NCI-H345 treated with DMSO at 0.1 percent for 48 hours (cell line): ENCODE measurements at regions not wholly inside any gene's neighbourhood (a gene's known extent, or its start where the extent isn't known, plus 50 kb on each side); places are given as distances from the start of the nearest gene placed in this dataset.
"Not testable (repeated sequence)": the region's sequence is repeated elsewhere in the genome, so short reads cannot be mapped to it uniquely, and the experiment has no call there.

Source experiments
- DNase-seq: peaks from one replicate; lab custom pipeline; 2025; ENCODE audit not compliant: unreplicated experiment; lab: John Stamatoyannopoulos, UW

DNA sequence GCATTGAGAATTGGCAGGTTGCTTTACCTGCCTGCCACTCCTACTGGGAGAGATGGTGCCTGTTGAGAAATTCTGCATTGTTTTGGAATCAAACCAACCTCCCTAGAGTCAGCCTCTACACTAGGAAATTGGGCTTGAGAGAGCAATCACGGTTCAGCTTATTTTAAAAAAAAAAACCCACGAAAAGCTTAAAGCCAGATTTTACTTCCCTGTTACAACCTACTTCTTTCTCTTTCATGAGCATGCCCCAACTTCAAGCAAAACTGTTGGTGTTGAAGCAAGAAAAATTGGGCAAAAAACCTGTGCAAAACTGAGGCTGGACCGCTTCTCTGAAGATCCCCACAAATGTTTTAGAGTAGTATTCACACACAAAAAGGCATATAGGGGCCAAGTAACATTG, 134.6 kb upstream of the ZEB2 start:
- DNase-seq: no peak

- no peak for DNase-seq
Measured at GRCh38 chr2:144650907-144651306, 131.0 kb upstream of the ZEB2 start.

GRCh38 chr2:144648837-144649465, 129.0 kb upstream of the ZEB2 start:
- DNase-seq: no peak

- DNase-seq: no peak
Measured at GRCh38 chr2:144645083-144645778, 125.3 kb upstream of the ZEB2 start.

DNA sequence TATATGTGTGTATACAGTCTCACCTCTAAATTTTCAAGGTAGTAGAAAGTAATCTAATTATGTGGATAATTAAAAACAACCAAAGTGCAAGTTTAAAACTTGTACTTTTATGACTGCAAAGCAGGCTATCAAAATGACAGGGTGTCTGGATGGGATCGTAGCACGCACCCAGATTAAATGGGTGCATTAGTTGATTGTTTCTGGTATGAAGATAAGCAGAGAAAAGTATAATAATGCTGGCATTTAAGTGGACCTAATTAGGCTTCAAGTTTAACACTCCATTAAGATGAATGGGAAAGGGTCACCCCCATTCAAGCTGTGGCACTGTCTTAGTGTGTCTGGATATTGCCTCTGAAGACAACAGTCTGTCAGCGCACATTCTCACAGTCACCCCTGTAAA, 124.6 kb upstream of the ZEB2 start:
- no peak for DNase-seq

DNA sequence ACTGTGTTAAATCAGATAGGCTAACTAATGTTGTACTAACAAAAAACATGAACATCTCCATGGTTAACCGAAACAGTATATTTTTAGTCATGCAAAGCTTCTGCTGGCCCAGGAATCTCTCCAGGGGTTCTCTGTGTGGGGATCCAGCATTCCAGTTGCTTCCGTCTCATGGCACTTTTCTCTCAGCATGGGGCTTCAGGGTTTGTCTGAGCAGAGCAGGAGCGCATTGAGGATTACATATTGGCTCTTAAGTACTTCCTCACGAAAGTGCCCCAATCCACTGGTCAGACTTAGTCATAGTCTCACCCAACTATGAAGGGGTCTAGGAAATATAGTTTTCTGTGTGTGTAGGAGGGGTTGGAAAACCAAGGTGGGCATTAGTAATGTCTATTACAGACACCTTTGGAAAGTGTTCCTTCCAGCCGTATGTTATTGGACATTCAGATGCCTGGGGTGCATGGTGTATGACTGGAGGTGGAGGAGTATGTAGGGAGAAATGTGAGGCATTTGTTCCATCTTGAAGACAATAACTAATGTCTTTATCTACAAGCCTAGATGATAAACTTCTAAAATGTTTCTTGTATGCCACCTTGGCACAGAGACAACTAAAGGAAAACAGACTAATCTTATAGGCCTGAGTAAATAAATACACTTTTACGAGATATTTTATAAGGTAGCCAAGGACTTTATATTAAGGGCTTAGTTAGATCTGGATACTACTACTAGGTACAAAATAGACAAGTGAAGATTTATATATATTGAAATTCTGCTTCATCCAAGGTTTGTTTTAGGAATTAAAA, 123.8 kb upstream of the ZEB2 start:
- no peak for DNase-seq

- DNase-seq: no peak
Measured at GRCh38 chr2:144642856-144643255, 122.9 kb upstream of the ZEB2 start.

DNA sequence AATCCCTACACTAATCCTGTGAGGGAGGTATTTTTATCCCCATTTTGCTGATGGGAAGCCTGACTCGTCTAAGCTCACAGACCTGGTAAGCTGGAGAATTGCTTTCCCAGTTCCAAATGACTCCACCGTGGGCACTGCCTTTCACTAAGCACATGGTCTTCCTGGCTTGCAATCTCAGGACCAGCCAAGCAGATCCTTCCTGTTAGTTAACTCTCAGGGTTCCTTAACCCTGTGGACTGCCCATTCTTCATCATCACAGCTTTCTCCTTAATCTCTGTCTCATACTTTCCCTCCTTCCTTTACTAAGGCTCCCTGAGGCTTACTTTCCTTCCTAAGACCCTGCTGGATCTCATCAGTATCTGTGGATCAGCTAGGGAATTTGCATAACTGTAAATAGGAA, 122.2 kb upstream of the ZEB2 start:
- no peak for DNase-seq

DNA sequence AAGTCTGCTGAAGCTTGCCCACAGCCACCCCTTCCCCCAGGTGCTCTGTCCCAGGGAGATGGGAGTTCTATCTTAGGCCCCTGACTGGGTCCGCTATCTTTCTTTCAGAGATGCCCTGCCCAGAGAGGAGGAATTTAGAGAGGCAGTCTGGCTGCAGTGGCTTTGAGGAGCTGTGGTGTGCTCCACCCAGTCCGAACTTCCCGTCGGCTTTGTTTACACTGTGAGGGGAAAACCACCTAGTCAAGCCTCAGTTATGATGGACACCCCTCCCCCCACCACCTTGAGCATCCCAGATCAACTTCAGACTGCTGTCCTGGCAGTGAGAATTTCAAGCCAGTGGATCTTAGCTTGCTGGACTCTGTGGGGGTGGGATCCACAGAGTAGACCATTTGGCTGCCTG, 118.3 kb upstream of the ZEB2 start:
- not testable (repeated sequence) for DNase-seq

DNA sequence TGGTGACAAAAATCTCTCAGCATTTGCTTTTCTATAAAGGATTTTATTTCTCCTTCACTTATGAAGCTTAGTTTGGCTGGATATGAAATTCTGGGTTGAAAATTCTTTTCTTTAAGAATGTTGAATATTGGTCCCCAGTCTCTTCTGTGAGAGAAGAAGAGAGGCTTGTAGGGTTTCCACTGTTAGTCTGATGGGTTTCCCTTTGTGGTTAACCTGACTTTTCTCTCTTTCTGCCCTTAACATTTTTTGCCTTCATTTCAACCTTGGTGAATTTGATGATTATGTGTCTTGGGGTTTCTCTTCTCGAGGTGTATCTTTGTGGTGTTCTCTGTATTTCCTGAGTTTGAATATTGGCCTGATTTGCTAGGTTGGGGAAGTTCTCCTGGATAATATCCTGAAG, 116.9 kb upstream of the ZEB2 start:
- not testable (repeated sequence) for DNase-seq

DNA sequence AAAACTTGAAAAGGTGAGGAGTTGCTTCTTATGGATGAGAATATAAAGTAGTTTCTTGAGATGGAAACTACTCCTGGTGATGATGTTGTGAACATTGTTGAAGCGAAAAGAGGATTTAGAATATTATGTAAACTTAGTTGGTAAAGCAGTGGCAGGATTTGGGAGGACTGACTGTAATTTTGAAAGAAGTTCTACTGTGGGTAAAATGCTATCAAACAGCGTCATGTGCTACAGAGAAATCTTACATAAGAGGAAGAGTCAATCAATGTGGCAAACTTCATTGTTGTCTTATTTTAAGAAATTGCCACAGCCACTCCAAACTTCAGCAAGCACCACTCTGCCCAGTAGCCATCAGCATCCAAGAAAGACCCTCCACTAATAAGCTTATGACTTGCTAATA, 112.9 kb upstream of the ZEB2 start:
- no peak for DNase-seq

GRCh38 chr2:144631636-144632035, 111.7 kb upstream of the ZEB2 start:
- DNase-seq: no peak

DNA sequence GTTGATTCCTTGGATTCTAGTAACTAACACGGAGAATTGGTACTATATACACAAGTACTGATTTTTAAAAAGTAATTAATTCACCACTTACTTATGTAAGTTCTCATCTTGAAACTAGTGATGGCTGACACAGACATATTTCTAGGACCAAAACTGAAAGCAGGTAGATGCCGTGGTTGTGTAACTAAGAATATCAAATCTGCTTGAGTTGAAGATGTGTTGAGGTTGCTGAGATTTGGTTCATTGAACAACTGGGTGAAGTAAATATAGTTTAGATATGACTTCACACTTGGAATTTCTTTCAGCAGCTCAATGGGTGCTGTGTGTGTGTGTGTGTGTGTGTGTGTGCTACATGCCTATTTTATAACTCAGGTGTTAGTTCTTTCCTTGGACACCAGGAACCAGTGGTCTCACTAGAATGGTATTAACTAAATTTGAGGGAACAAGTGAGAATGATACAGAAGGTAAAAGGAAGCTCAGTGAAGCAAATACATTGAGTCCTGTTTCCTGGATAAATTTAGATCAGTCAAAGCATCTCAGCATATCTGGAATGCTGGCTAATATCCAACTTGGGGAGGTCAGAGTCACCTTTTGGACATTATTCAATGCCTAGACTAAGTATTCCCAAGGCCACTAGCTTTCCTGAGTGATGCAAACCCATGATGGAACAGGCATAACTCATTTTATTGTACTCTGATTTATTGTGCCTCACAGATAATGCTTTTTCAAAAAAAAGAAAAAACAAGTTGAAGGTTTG, 110.7 kb upstream of the ZEB2 start:
- no peak for DNase-seq

DNA sequence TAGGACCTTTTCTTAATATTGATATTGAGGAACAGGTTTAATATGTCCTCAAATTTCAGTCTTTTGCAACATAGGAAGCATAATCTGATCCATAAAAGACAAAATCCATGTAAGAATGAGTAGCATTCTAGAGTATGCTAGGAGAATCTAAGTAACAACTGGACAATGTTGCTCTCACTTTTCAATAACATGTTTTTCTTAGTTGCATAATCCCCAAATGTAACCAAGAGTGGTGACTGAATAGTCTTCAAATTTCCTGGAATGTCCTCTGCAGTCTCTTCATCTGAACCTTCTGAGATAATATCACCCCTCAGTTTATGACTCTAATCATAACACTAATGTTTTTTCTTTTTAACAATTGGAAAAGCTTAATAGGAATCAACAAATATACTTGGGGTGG, 110.0 kb upstream of the ZEB2 start:
- no peak for DNase-seq

DNA sequence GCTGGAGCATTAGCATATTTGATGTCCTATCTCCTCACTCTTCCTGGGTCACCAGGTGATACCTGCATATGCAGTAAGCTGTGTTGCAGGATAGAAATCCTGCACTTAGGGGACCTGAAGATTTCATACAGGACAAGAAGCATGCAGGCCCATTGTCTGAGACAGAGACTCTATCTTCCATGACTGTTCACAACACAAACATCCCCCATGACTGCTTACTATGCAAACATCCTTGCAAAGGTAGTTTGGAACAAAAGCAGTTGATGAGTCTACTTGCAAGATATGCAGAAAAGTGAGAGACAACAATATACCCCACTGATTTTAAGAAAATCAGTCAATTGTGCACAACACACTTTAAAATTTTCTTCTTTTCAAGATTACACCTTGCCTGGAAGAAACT, 108.6 kb upstream of the ZEB2 start:
- DNase-seq: no peak

- DNase-seq: no peak
Measured at GRCh38 chr2:144625626-144626025, 105.7 kb upstream of the ZEB2 start.

- DNase-seq: no peak
Measured at GRCh38 chr2:144625226-144625625, 105.3 kb upstream of the ZEB2 start.

GRCh38 chr2:144624451-144624850, 104.5 kb upstream of the ZEB2 start:
- DNase-seq: no peak

- not testable (repeated sequence) for DNase-seq
Measured at GRCh38 chr2:144622373-144622772, 102.5 kb upstream of the ZEB2 start.

DNA sequence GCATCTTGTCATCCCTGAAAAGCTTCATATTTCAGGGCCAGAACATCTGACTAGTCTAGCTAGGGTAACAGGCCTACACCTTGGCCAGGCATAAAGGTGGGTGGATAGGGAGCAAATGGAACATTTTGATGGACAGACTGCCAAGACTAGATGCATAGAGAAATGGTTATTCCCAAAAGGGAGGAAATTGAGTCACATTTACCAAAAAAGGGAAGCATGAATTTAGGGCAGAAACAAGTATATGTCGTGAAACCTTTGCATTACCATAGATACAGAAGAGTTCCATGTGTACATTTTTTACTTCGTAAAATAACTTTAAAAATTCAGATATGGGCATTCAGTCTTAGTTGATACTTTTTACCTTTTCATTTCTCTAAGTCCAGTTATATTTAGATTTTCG, 101.3 kb upstream of the ZEB2 start:
- no peak for DNase-seq

- no peak for DNase-seq
Measured at GRCh38 chr2:144619760-144620159, 99.8 kb upstream of the ZEB2 start.
